H1 (cell line): ENCODE measurements at regions not wholly inside any gene's neighbourhood (a gene's known extent, or its start where the extent isn't known, plus 50 kb on each side); places are given as distances from the start of the nearest gene placed in this dataset.

ENCODE experiments used
- CTCF ChIA-PET: fragments of 300-600 bp; sonication (Branson Sonifier 250); formaldehyde crosslinking; loops from one replicate; lab custom pipeline; 2021; ENCODE audit not compliant: partially characterized antibody; lab: Charles Lee
- POLR2A ChIA-PET: fragments of 300-600 bp; sonication (Branson Sonifier 250); formaldehyde crosslinking; loops from one replicate; lab custom pipeline; 2021; ENCODE audit warnings: inconsistent platforms; ENCODE audit not compliant: partially characterized antibody; lab: Charles Lee
- DNase-seq, 2 experiments: peaks; one replicate each; pipeline versions ENCODE4 v3.0.0 to v3.0.0-alpha.2; 2010 to 2022; ENCODE audit warnings: low spot score in 2 of 2, low read depth in 1 of 2, mixed read lengths in 1 of 2
- FAIRE-seq: peaks from 2 replicates; lab custom pipeline; 2011; peaks lifted over from hg19 to GRCh38; lab: Jason Lieb, UNC
- H2AFZ ChIP-seq: 2 replicates; pipeline ENCODE4 v1.8.1; 2012; ENCODE audit warnings: low read length, inconsistent platforms
- H2AK5ac ChIP-seq: 2 replicates; pipeline ENCODE4 v1.6.1; 2013; ENCODE audit warnings: low read depth, low read length
- H2BK120ac ChIP-seq: replicated peaks from 2 replicates; pipeline ENCODE3; 2013; ENCODE audit warnings: low read depth, low read length, inconsistent platforms
- H2BK12ac ChIP-seq: 2 replicates; pipeline ENCODE4 v1.6.1; 2013; ENCODE audit warnings: low read depth, low read length
- H2BK15ac ChIP-seq: 2 replicates; pipeline ENCODE4 v1.6.1; 2013; ENCODE audit warnings: low read length
- H2BK20ac ChIP-seq: 2 replicates; pipeline ENCODE4 v1.6.1; 2013; ENCODE audit warnings: low read length
- H2BK5ac ChIP-seq: 2 replicates; pipeline ENCODE4 v1.6.1; 2013; ENCODE audit warnings: low read depth, low read length
- H3K14ac ChIP-seq: 2 replicates; pipeline ENCODE4 v1.6.1; 2013; ENCODE audit warnings: inconsistent platforms; ENCODE audit not compliant: insufficient read length
- H3K18ac ChIP-seq: 2 replicates; pipeline ENCODE4 v1.6.1; 2013; ENCODE audit warnings: low read length; ENCODE audit errors: extremely low read depth
- H3K23ac ChIP-seq: 2 replicates; pipeline ENCODE4 v1.6.1; 2013; ENCODE audit warnings: inconsistent platforms; ENCODE audit not compliant: insufficient read length
- H3K23me2 ChIP-seq: 2 replicates; pipeline ENCODE4 v1.6.1; 2013; ENCODE audit warnings: low read depth, low read length
- H3K27ac ChIP-seq: 2 replicates; pipeline ENCODE4 v1.6.1; 2011; ENCODE audit warnings: low read depth, low read length, inconsistent platforms
- H3K27me3 ChIP-seq, 4 experiments: replicated peaks in 1 of 4; 1 replicate in 1 of 4; 2 replicates in 3 of 4; pipeline versions ENCODE4 v1.6.1 to v1.8.1; 2011 to 2013; ENCODE audit warnings: low read length in 3 of 4, mild to moderate bottlenecking in 3 of 4, inconsistent platforms in 2 of 4, mixed read lengths in 2 of 4, moderate library complexity in 1 of 4; ENCODE audit not compliant: control insufficient read depth in 3 of 4, insufficient read depth in 3 of 4; ENCODE audit errors: extremely low read depth in 1 of 4
- H3K36me3 ChIP-seq, 4 experiments: 2 replicates each; pipeline versions ENCODE4 v1.6.1 to v1.8.1; 2011 to 2013; ENCODE audit warnings: mild to moderate bottlenecking in 4 of 4, low read length in 3 of 4, moderate library complexity in 2 of 4, control low read depth in 1 of 4, inconsistent platforms in 1 of 4; ENCODE audit not compliant: insufficient read depth in 4 of 4, control insufficient read depth in 2 of 4
- H3K4ac ChIP-seq: replicated peaks from 2 replicates; pipeline ENCODE3; 2013; ENCODE audit warnings: low read length, low read depth, mixed read lengths, inconsistent platforms; ENCODE audit not compliant: insufficient read length
- H3K4me1 ChIP-seq, 4 experiments: replicated peaks in 1 of 4; 1 replicate in 1 of 4; 2 replicates in 3 of 4; pipeline versions ENCODE4 v1.6.1 to v1.8.1; 2011 to 2013; ENCODE audit warnings: low read length in 3 of 4, inconsistent platforms in 2 of 4, mixed read lengths in 1 of 4; ENCODE audit not compliant: insufficient read depth in 4 of 4, control insufficient read depth in 3 of 4
- H3K4me2 ChIP-seq, 2 experiments: 2 replicates each; pipeline versions ENCODE4 v1.6.1 to v1.8.1; 2011 to 2013; ENCODE audit warnings: low read depth in 2 of 2, low read length in 2 of 2, control low read depth in 1 of 2, inconsistent platforms in 1 of 2, mild to moderate bottlenecking in 1 of 2; ENCODE audit not compliant: insufficient read depth in 1 of 2
- H3K4me3 ChIP-seq, 4 experiments: fragments of 200-600, 300-600 bp in 1 of 4; sonication (generic), shearing (Covaris generic), sonication (Bioruptor Twin) in 1 of 4; 2 replicates each; pipeline versions ENCODE4 v1.5.1 to v1.8.1; 2011 to 2016; ENCODE audit warnings: low read length in 4 of 4, low read depth in 3 of 4, control low read depth in 2 of 4, inconsistent platforms in 2 of 4, mild to moderate bottlenecking in 2 of 4, mixed read lengths in 1 of 4, moderate library complexity in 1 of 4; ENCODE audit not compliant: insufficient read depth in 2 of 4; ENCODE audit errors: extremely low read depth in 1 of 4
- H3K56ac ChIP-seq: replicated peaks from 2 replicates; pipeline ENCODE3; 2013; ENCODE audit warnings: low read depth, mild to moderate bottlenecking, mixed read lengths, low read length, inconsistent platforms; ENCODE audit not compliant: insufficient read length
- H3K79me1 ChIP-seq: 2 replicates; pipeline ENCODE4 v1.6.1; 2013; ENCODE audit warnings: low read depth, low read length, control low read depth
- H3K79me2 ChIP-seq, 2 experiments: 2 replicates each; pipeline versions ENCODE4 v1.6.1 to v1.8.1; 2012 to 2013; ENCODE audit warnings: low read length in 2 of 2, mild to moderate bottlenecking in 2 of 2, inconsistent platforms in 1 of 2; ENCODE audit not compliant: insufficient read depth in 2 of 2, control insufficient read depth in 1 of 2
- H3K9ac ChIP-seq, 4 experiments: replicated peaks in 1 of 4; 1 replicate in 1 of 4; 2 replicates in 3 of 4; pipeline versions ENCODE4 v1.6.1 to v1.8.1; 2011 to 2013; ENCODE audit warnings: low read depth in 3 of 4, low read length in 3 of 4, control low read depth in 2 of 4, mild to moderate bottlenecking in 2 of 4, moderate library complexity in 2 of 4, inconsistent platforms in 1 of 4; ENCODE audit errors: extremely low read depth in 1 of 4
- H3K9me3 ChIP-seq, 2 experiments: 2 replicates each; pipeline versions ENCODE4 v1.6.1 to v1.8.1; 2012 to 2013; ENCODE audit warnings: mild to moderate bottlenecking in 2 of 2, moderate library complexity in 2 of 2, control low read depth in 1 of 2, inconsistent platforms in 1 of 2, low read depth in 1 of 2, low read length in 1 of 2, mixed read lengths in 1 of 2; ENCODE audit not compliant: insufficient read depth in 2 of 2
- H4K20me1 ChIP-seq, 2 experiments: replicated peaks in 1 of 2; 2 replicates each; pipeline versions ENCODE3 to v1.8.1; 2011 to 2013; ENCODE audit warnings: inconsistent platforms in 2 of 2, low read length in 2 of 2, mild to moderate bottlenecking in 1 of 2; ENCODE audit not compliant: insufficient read depth in 2 of 2, control insufficient read depth in 1 of 2
- H4K5ac ChIP-seq: 2 replicates; pipeline ENCODE4 v1.6.1; 2013; ENCODE audit warnings: low read length, low read depth, mixed read lengths, inconsistent platforms; ENCODE audit not compliant: insufficient read length
- H4K8ac ChIP-seq: 2 replicates; pipeline ENCODE4 v1.8.0; 2013; ENCODE audit warnings: mild to moderate bottlenecking, moderate library complexity, low read length, inconsistent platforms; ENCODE audit not compliant: insufficient read depth; ENCODE audit errors: extremely low read depth
- H4K91ac ChIP-seq: replicated peaks from 2 replicates; pipeline ENCODE3; 2013; ENCODE audit warnings: low read length, mixed read lengths, inconsistent platforms; ENCODE audit not compliant: insufficient read length
- BCL11A ChIP-seq, 2 experiments: IDR thresholded peaks; one replicate each; pipeline ENCODE4 v1.6.1; 2011; ENCODE audit warnings: low read depth in 2 of 2, low read length in 2 of 2, mild to moderate bottlenecking in 2 of 2
- SP2 ChIP-seq: IDR thresholded peaks from 2 replicates; pipeline ENCODE4 v1.6.1; 2012; ENCODE audit warnings: mild to moderate bottlenecking, low read length, inconsistent platforms
- WGBS, 2 experiments: shearing (Covaris generic) in 1 of 2; methylation state at CpG; one replicate each; pipeline versions ENCODE4 v1.1.6 to v1.1.7; 2013 to 2015; ENCODE audit warnings: low lambda C conversion rate in 2 of 2, mixed read lengths in 2 of 2, inconsistent platforms in 1 of 2, low coverage in 1 of 2, missing lambda C conversion rate in 1 of 2; ENCODE audit not compliant: insufficient replicate concordance in 2 of 2, insufficient coverage in 1 of 2, insufficient read length in 1 of 2; ENCODE audit errors: extremely low coverage in 1 of 2, missing lambda C conversion rate in 1 of 2; 5-methylcytosine and 5-hydroxymethylcytosine counted together

- H3K23ac ChIP-seq: no peak overlapping the region
- H4K8ac ChIP-seq: no peak overlapping the region
- H3K27ac ChIP-seq: no peak overlapping the region
- H4K91ac ChIP-seq: no peak overlapping the region
- no peak overlapping the region for H2AK5ac ChIP-seq
- FAIRE-seq (no peak), DNase-seq (no peak)
- H2BK5ac ChIP-seq: no peak overlapping the region
- ChIA-PET POLR2A (no interaction called here), CTCF (no interaction called here)
- no peaks in the 10 kb centered on the region for H3K23me2 ChIP-seq
- H3K79me1 ChIP-seq: no peaks in the 10 kb centered on the region
- no peak overlapping the region for H3K9ac ChIP-seq
- H3K56ac ChIP-seq: no peak overlapping the region
- H2BK120ac ChIP-seq: no peak overlapping the region
- no peak overlapping the region for H2BK12ac ChIP-seq
- no peaks in the 10 kb centered on the region for H4K20me1 ChIP-seq
- H3K4me3 ChIP-seq: no peak overlapping the region
- H2BK15ac ChIP-seq: no peak overlapping the region
- no peaks in the 10 kb centered on the region for H3K36me3 ChIP-seq
- H3K4me1 ChIP-seq: peaks cover 0 to 4% (median under 1%) of the 10 kb centered on the region in 4 experiments; a peak in 1 of 7 replicates
- H3K79me2 ChIP-seq: no peaks in the 10 kb centered on the region
- no peaks in the 10 kb centered on the region; a peak in 1 of 4 replicates for H3K9me3 ChIP-seq
- no peak overlapping the region for H2AFZ ChIP-seq
- H3K18ac ChIP-seq: no peak overlapping the region
- H3K4ac ChIP-seq: no peak overlapping the region
- TF ChIP-seq BCL11A (IDR thresholded peaks at IDR 0.05; ENCODE audit: low read depth in 2 of 2, low read length in 2 of 2) (no peak), SP2 (no peak)
- no peak overlapping the region for H4K5ac ChIP-seq
- H3K14ac ChIP-seq: no peak overlapping the region
- no peak overlapping the region for H2BK20ac ChIP-seq
- no peaks in the 10 kb centered on the region for H3K27me3 ChIP-seq
- WGBS, 2 experiments: 87% methylated on average over 8 of the region's 8 CpGs; no CpG with 5 or more reads in 1 of the 2 experiments
- no peak overlapping the region for H3K4me2 ChIP-seq
These were observed 797.8 kb upstream of the GYPC start for GRCh38 chr2:125857971-125858794.
